NCI-H2196 (cell line): ENCODE measurements at regions not wholly inside any gene's neighbourhood (a gene's known extent, or its start where the extent isn't known, plus 50 kb on each side); places are given as distances from the start of the nearest gene placed in this dataset.
"Not testable (repeated sequence)": the region's sequence is repeated elsewhere in the genome, so short reads cannot be mapped to it uniquely, and the experiment has no call there.

Experiments used
- DNase-seq: peaks from one replicate; lab custom pipeline; 2025; ENCODE audit not compliant: unreplicated experiment; lab: John Stamatoyannopoulos, UW

GRCh38 chr4:27119239-27119638 is 258.6 kb downstream of the STIM2 start:
- no peak for DNase-seq

DNA sequence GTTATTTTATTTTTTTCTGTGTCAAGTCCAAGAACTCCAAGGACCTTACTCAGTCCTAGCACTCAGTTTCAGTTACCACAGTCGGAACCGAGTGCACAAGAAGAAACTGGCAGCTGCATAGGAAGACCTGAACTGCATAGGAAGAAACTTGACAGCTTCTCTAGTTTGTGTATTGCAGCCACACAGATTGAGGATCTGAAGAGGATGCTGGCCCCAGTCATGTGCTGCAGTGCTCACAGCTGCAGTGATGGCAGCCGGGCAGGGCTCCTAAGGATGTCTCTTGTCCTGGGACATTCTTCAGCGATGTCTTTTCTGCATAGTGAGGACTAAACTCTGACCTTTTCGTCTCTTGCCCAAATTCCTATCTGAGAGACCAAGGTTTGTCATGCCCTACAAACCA is 261.2 kb downstream of the STIM2 start:
- DNase-seq: no peak

DNA sequence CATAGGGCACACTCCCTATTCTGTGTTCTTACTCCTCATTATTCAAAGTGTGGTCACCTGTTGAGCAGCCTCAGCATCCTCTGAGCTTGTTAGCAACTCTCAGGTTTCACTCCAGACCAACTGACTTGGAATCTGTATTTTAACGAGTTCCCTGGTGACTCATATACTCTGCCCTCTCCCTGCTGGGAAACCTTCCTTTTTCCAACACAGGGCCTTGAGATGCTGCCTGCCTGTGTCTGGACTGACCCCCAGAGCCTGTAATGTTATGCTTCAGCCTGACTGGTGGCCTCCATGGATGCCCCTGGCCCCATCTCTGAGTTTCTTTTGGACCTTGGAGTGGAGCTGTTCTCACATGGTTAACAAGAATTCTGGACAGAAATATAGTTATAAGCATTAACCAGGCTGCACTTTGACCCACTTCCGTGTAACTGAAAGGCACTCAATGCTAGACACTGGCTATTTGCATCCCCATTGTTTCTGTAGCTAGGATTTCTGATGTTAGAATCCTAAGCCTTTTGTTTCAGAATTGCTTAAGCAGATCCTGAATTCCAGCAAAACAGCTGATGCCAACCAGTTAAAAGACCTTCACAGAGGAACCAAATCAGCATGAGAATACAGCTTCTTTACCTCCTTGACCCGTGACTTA is 262.6 kb downstream of the STIM2 start:
- peak; percentile 6 for DNase-seq

GRCh38 chr4:27123769-27124124 is 263.1 kb downstream of the STIM2 start:
- no peak for DNase-seq

DNA sequence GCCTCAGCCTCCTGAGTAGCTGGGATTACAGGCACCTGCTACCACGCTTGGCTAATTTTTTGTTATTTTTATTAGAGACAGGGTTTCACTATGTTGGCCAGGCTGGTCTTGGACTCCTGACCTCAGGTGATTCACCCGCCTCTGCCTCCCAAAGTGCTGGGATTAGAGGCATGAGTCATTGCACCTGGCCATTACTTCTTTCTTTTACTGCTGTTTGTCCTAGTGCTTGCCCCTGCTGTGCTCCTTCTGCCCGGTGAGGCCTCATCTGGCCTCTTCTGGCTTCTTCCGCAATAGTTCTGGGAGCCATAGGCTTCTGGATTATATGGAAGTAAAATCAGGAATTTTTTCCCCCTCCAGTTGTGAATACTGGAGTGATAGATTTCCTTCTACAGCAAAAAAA is 266.3 kb downstream of the STIM2 start:
- DNase-seq: not testable (repeated sequence)

GRCh38 chr4:27128443-27128842 is 267.8 kb downstream of the STIM2 start:
- DNase-seq: no peak

DNA sequence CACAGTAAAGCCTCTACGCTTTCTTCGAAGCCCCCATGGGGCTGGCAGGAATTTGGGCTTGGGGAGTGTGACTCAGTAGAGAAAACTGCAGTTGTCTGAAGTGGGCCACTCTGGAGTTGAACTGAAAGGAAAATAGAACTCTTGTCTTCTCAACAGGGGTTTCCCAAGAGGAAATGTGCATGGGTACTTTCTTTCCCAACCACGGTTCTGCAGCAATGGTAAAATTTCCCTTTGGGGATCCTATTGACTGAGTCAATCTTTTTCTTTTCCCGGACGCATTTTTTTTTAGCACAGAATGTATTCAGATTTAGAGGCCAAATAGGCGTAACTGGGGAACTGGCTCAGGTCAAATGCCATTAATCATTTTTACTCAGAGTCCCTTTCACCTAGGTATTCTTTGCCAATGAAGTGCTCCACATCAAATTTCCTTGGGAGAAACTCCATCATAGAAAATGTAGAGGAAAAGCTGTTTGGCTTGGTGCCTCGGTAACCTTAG is 269.3 kb downstream of the STIM2 start:
- DNase-seq: no peak

GRCh38 chr4:27132497-27132896 is 271.9 kb downstream of the STIM2 start:
- DNase-seq: no peak

GRCh38 chr4:27140486-27140885 is 279.8 kb downstream of the STIM2 start:
- no peak for DNase-seq

GRCh38 chr4:27141530-27141929 is 280.9 kb downstream of the STIM2 start:
- no peak for DNase-seq

DNA sequence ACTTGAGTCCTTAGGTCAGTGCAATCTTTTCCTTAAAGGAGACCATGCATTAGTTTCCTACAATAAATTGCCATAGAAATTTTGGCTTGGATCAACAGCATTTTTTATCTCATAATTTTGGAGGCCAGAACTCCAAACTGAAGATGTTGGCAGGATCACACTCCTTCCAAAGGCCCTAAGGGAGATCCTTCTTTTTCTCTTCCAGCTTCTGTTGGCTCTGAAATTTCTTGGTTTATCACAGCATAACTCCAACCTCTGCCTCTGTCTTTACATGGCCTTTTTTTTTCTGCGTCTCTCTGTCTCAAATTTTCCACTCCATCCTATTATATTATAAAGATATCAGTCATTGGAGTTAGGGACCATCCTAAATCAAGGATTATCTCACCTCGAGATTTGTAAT is 282.2 kb downstream of the STIM2 start:
- DNase-seq: no peak

- DNase-seq: no peak
These were observed 285.0 kb downstream of the STIM2 start for GRCh38 chr4:27145597-27145996.

GRCh38 chr4:27148211-27148895 is 287.7 kb downstream of the STIM2 start:
- DNase-seq: no peak

GRCh38 chr4:27149541-27150212 is 289.0 kb downstream of the STIM2 start:
- DNase-seq: no peak

DNA sequence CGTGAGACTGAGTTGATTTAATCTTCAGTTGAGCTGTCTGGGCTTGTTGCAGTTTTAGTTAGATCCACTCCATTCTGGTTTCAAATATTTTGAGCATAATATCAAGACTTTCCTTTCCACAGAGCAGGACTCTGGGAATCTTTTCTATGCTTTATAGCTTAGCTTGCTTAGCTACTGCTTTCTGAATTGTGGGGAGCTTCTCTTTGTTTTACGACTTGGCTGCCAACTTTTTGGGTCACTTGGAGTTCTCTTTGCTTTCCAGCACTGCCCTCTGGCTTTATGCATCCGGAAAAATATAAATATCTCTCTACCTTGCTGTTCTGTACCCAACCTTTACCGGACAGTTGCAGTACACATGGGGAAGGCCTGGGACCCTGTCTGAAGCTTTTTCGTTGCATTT is 292.1 kb downstream of the STIM2 start:
- DNase-seq: no peak

- DNase-seq: no peak
These were observed 294.1 kb downstream of the STIM2 start for GRCh38 chr4:27154706-27155105.

- DNase-seq: no peak
These were observed 300.6 kb downstream of the STIM2 start for GRCh38 chr4:27161191-27161590.

DNA sequence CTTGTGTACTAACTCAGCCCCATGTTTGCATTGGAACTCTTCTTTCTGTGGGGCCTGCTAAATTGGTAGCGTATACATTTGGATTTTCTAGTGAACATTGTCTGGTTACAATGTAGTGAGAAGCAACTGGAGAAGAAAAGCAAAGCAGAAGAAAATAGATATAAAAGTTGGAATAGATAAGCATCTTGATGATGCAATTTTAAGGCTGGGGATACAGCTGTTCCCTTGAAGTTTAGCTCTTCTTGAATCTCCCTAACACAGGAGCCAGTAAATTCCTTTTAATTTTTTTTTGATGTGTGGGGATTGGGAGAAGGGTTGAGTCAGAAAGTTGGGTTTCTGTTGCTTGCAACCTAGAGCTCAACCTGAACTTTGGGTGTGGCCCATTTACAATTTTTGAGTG is 308.1 kb downstream of the STIM2 start:
- no peak for DNase-seq

GRCh38 chr4:27173280-27173679 is 312.6 kb downstream of the STIM2 start:
- DNase-seq: no peak

DNA sequence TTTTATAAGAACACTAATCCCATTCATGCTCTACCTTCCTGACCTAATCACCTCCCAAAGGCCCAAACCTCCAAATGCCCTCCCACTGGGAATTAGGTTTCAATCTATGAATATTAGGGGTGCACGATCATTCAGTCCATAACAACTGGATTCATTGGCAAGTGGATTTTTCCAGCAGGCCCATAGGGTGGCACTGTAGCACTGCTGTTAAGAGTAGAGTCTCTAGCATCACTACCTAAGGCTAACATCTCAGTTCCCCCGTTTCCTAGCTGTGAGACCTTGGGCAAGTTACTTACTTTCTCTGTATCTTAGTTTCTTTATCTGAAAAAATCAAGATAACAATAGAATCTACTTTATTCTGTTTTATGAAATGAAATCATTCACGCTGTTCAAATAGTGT is 315.8 kb downstream of the STIM2 start:
- peak; percentile 36 for DNase-seq

- no peak for DNase-seq
These were observed 316.2 kb downstream of the STIM2 start for GRCh38 chr4:27176881-27177280.

DNA sequence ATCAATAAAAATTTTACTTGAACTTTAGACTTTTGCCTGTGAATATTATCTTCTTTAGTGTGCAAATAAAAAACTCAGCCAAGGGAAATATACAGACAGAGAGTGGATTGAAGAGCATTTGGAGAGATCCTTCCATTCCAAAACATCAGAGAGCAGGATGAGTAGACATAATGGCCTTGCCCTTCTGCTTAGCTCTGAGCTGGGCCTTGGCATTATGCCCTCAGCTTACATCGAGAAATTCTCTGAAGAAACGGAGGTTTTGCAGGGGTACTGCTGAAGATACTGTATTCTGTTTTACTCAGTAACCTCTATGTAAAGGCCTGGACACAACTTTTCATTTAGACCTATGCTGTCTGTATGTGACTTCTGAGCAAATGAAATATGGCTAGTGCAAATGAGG is 317.4 kb downstream of the STIM2 start:
- DNase-seq: no peak
